ENCODE measurements at regions not wholly inside any gene's neighbourhood (a gene's known extent, or its start where the extent isn't known, plus 50 kb on each side); places are given as distances from the start of the nearest gene placed in this dataset.

DNA sequence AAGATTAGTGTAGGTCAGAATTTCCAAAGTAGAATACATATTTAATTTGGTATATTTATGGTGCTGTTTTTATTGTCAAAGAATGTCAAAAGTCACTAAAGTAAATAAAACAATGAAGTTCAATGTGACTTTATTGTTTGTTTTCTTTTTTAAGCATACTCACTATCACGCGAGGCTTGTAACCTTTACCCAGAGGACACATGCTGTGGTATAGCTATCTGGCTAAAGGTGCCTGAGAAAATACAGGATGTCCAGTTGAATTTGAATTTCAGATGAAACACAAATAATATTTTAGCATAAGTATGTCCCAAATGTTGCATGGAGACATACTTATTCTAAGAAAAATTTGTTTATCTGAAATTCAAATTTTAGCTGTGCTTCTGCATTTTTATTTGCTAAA lies 103.3 kb upstream of the KLF7 start:
- TF ChIP-seq, protein P1, sequence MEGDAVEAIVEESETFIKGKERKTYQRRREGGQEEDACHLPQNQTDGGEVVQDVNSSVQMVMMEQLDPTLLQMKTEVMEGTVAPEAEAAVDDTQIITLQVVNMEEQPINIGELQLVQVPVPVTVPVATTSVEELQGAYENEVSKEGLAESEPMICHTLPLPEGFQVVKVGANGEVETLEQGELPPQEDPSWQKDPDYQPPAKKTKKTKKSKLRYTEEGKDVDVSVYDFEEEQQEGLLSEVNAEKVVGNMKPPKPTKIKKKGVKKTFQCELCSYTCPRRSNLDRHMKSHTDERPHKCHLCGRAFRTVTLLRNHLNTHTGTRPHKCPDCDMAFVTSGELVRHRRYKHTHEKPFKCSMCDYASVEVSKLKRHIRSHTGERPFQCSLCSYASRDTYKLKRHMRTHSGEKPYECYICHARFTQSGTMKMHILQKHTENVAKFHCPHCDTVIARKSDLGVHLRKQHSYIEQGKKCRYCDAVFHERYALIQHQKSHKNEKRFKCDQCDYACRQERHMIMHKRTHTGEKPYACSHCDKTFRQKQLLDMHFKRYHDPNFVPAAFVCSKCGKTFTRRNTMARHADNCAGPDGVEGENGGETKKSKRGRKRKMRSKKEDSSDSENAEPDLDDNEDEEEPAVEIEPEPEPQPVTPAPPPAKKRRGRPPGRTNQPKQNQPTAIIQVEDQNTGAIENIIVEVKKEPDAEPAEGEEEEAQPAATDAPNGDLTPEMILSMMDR (IDR thresholded peaks at IDR 0.05; ENCODE audit: insufficient read depth, low read depth, low read length): no peak
- TF ChIP-seq EZH2 (IDR thresholded peaks at IDR 0.05; ENCODE audit: insufficient read depth, low read length): no peak
